ENCODE measurements at regions not wholly inside any gene's neighbourhood (a gene's known extent, or its start where the extent isn't known, plus 50 kb on each side); places are given as distances from the start of the nearest gene placed in this dataset.

DNA sequence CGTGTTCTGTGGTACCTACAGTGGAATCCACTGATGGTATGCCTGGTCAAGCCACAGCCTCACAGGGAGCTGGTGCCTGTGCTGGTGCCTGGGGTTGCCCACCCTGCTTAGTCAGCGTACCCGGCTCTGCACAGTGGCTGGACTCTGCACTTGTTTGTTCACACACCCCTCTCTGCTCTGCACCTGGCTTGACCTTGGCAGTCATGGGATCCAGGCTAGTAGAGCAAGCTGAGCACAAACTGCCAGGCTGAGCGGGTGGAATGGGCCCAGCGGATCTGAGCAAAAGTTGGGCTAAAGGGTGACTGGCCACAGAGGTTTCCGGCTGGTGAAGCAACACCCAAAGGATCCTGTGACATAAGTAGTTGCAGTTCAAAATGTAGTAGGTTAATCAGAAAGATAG is 163.5 kb downstream of the CDH19 start:
- no peaks in the 10 kb centered on the region for H3K27me3 ChIP-seq (ENCODE audit: control insufficient read depth, insufficient read depth, low read length, poor library complexity, severe bottlenecking)
- no peaks in the 10 kb centered on the region for H3K9me3 ChIP-seq (ENCODE audit: control insufficient read depth, low read length)
- no peak overlapping the region for H3K27ac ChIP-seq (ENCODE audit: insufficient read depth, low read depth, low read length, poor library complexity, severe bottlenecking)
- H3K4me1 ChIP-seq (ENCODE audit: control insufficient read depth, insufficient read depth, low read length) = no peaks in the 10 kb centered on the region
- 95 to 96% methylated on average over 6 of the region's 6 CpGs for WGBS, 2 experiments
- H3K4me3 ChIP-seq (ENCODE audit: insufficient read depth, low read depth, low read length) = no peak overlapping the region
- H3K36me3 ChIP-seq (ENCODE audit: control insufficient read depth, insufficient read depth, low read length) = no peaks in the 10 kb centered on the region

DNA sequence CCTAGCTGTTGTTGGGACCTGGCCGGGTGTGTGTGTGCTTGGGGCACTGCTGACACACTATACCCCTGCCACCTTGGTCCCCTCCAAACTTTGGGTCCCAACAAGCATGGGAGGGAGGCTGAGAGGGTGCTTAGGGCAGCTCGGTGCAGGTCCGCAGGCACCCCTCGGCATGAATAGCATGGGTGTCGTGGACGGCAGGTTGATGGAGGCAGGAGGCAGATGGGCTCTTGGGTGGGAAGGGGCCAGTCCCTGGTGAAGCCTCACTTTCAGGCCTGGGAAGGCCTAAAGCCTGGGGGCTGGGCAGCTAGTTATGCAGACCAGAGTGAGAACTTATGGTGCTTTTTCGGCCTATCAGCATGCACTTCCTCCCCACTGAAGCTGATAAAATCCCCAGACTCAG is 164.2 kb downstream of the CDH19 start:
- no peaks in the 10 kb centered on the region for H3K27me3 ChIP-seq (ENCODE audit: control insufficient read depth, insufficient read depth, low read length, poor library complexity, severe bottlenecking)
- H3K36me3 ChIP-seq (ENCODE audit: control insufficient read depth, insufficient read depth, low read length) = no peaks in the 10 kb centered on the region
- no peaks in the 10 kb centered on the region for H3K4me1 ChIP-seq (ENCODE audit: control insufficient read depth, insufficient read depth, low read length)
- no peaks in the 10 kb centered on the region for H3K9me3 ChIP-seq (ENCODE audit: control insufficient read depth, low read length)
- no peak overlapping the region for H3K4me3 ChIP-seq (ENCODE audit: insufficient read depth, low read depth, low read length)
- 94 to 97% methylated on average over 7 of the region's 7 CpGs for WGBS, 2 experiments
- no peak overlapping the region for H3K27ac ChIP-seq (ENCODE audit: insufficient read depth, low read depth, low read length, poor library complexity, severe bottlenecking)

DNA sequence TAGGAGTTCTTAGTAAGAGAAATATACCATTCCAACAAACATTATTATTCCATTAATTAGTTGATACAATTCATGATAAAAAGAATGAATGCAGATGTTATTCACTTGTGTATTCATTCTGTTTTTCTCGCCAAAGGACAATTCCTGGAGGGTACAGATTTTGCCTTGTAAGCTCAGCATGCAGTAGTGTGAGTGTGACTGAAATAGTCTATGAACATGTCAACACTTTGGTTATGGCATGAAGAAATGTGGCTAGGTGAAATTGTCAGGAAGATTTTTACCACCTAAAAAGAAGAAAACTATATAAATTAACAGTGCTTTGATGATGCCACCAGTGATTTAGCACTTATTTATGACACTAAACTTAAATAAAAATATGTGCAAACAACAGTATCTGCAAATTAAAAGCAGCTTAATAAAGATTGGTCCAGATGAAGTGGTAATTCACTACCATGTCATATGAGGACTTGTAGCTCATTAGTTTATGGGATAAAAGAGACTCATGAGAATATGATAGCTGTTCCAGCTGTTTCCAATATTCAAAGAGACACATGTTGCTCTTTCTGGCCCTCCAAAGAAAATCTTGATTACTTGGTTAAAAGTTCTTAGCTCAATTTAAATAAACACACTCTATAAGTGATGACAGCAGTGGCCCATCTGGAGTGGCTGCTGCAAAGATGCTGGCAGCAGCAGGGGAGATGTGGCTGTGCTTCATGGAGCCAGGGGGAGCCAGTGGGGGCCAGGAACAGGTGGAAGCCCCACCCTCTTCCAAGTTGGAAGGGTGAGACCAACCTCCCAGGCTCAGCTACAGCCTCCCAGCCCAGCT is 165.0 kb downstream of the CDH19 start:
- no peak overlapping the region for H3K4me3 ChIP-seq (ENCODE audit: insufficient read depth, low read depth, low read length)
- no peaks in the 10 kb centered on the region for H3K4me1 ChIP-seq (ENCODE audit: control insufficient read depth, insufficient read depth, low read length)
- WGBS, 2 experiments = 95% methylated on average over 1 of the region's 1 CpG
- no peaks in the 10 kb centered on the region for H3K27me3 ChIP-seq (ENCODE audit: control insufficient read depth, insufficient read depth, low read length, poor library complexity, severe bottlenecking)
- no peak overlapping the region for H3K27ac ChIP-seq (ENCODE audit: insufficient read depth, low read depth, low read length, poor library complexity, severe bottlenecking)
- no peaks in the 10 kb centered on the region for H3K9me3 ChIP-seq (ENCODE audit: control insufficient read depth, low read length)
- no peaks in the 10 kb centered on the region for H3K36me3 ChIP-seq (ENCODE audit: control insufficient read depth, insufficient read depth, low read length)

DNA sequence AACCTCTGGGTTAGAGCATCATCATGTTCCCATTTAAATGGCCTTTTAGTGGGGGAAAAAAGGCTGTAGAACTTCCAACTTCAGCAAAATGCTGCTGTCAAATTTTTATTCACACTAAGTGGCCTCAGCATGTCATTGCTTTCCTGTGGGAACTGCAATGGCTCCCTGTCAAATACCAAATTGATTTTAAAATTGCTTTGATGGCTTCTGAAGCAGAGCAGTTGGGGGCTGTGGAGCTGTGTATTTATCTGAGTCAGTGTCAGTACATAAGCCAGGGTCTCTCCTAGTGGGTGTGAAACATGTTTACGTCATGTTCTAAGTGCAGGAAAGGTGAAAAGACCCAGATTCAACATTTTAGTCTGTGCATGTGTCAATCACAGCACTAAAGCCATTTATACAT is 171.3 kb downstream of the CDH19 start:
- Histone ChIP-seq H3K36me3 (ENCODE audit: control insufficient read depth, insufficient read depth, low read length) (no peaks in the 10 kb centered on the region), H3K27ac (ENCODE audit: insufficient read depth, low read depth, low read length, poor library complexity, severe bottlenecking) (no peak overlapping the region)
- WGBS, 2 experiments = 75 to 100% methylated on average over 1 of the region's 1 CpG

DNA sequence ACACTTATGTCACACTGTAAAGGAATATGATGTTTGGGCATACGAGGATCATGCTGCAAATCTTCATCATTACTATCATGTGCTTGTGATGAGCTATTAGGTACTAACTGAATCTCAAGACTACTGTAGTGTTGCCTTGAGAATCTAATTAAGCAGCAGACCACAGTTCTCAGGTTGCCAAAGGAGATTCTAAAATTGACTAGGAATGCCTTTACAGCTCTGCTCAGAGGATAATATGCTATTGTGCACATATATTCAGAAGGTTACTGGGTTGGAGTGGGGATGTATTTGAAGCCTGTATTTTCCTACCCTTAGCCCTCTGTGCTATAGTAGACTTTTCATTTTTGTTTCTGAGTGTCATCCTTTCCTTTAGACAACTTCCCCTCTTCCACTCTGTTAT is 175.1 kb downstream of the CDH19 start:
- Histone ChIP-seq H3K36me3 (ENCODE audit: control insufficient read depth, insufficient read depth, low read length) (no peaks in the 10 kb centered on the region), H3K4me3 (ENCODE audit: insufficient read depth, low read depth, low read length) (no peak overlapping the region), H3K9me3 (ENCODE audit: control insufficient read depth, low read length) (no peaks in the 10 kb centered on the region), H3K27ac (ENCODE audit: insufficient read depth, low read depth, low read length, poor library complexity, severe bottlenecking) (no peak overlapping the region), H3K27me3 (ENCODE audit: control insufficient read depth, insufficient read depth, low read length, poor library complexity, severe bottlenecking) (no peaks in the 10 kb centered on the region), H3K4me1 (ENCODE audit: control insufficient read depth, insufficient read depth, low read length) (no peaks in the 10 kb centered on the region)
- WGBS, 2 experiments = 100% methylated on average over 1 of the region's 1 CpG; no CpG with 5 or more reads in 1 of the 2 experiments

More for the DNA sequence above, 171.3 kb downstream of the CDH19 start:
- H3K4me3 ChIP-seq (ENCODE audit: insufficient read depth, low read depth, low read length) = no peak overlapping the region
- H3K4me1 ChIP-seq (ENCODE audit: control insufficient read depth, insufficient read depth, low read length) = no peaks in the 10 kb centered on the region
- H3K9me3 ChIP-seq (ENCODE audit: control insufficient read depth, low read length) = no peaks in the 10 kb centered on the region
- H3K27me3 ChIP-seq (ENCODE audit: control insufficient read depth, insufficient read depth, low read length, poor library complexity, severe bottlenecking) = no peaks in the 10 kb centered on the region

DNA sequence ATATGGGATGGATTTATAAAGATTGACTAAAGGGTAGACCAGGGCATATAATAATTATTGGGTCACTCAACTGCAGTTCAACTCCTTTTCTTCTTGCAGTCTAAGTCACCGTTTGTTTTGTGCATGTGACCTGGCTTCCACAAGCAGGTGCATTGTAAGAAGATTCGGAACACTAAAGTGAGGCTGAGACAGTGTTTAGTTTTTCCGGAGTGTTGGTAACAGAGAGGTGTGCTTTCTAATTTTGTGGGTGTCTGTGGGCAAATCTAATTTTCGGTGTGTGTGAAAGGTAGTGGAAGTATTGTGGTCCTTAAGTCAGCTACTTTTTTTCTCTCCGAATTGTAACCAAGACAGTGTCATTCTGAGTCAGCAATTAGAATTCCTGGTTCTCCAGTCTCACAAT is 184.5 kb downstream of the CDH19 start:
- 94 to 95% methylated on average over 5 of the region's 5 CpGs for whole genome bisulfite sequencing, 2 experiments
- no peaks in the 10 kb centered on the region for H3K36me3 ChIP-seq (ENCODE audit: control insufficient read depth, insufficient read depth, low read length)
- H3K4me3 ChIP-seq (ENCODE audit: insufficient read depth, low read depth, low read length) = no peak overlapping the region
- H3K27ac ChIP-seq (ENCODE audit: insufficient read depth, low read depth, low read length, poor library complexity, severe bottlenecking) = no peak overlapping the region
- no peaks in the 10 kb centered on the region for H3K9me3 ChIP-seq (ENCODE audit: control insufficient read depth, low read length)
- no peaks in the 10 kb centered on the region for H3K27me3 ChIP-seq (ENCODE audit: control insufficient read depth, insufficient read depth, low read length, poor library complexity, severe bottlenecking)
- H3K4me1 ChIP-seq (ENCODE audit: control insufficient read depth, insufficient read depth, low read length) = no peaks in the 10 kb centered on the region

DNA sequence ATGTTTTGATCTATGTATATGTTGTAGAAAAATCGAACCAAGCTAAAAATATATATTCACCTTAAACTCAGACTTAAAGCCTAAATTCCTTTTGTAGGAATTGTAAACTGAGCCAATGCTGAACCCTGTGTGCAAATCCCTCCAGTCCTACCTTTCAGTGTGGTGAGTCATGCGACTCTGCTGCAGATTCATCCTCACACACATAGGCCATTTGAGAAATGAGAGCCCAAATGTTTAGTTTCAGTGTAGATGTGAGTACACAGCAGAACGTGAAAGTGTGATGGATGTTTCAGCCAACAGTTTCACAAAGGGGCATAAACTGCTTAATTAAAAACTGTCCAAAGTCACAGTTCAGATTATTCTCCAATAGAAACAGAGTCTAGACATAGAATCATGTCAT is 193.2 kb downstream of the CDH19 start:
- no peak overlapping the region for H3K4me3 ChIP-seq (ENCODE audit: insufficient read depth, low read depth, low read length)
- no peak overlapping the region for H3K27ac ChIP-seq (ENCODE audit: insufficient read depth, low read depth, low read length, poor library complexity, severe bottlenecking)
- WGBS, 2 experiments = 90 to 94% methylated on average over 2 of the region's 3 CpGs
- no peaks in the 10 kb centered on the region for H3K27me3 ChIP-seq (ENCODE audit: control insufficient read depth, insufficient read depth, low read length, poor library complexity, severe bottlenecking)
- H3K36me3 ChIP-seq (ENCODE audit: control insufficient read depth, insufficient read depth, low read length) = no peaks in the 10 kb centered on the region
- no peaks in the 10 kb centered on the region for H3K9me3 ChIP-seq (ENCODE audit: control insufficient read depth, low read length)
- no peaks in the 10 kb centered on the region for H3K4me1 ChIP-seq (ENCODE audit: control insufficient read depth, insufficient read depth, low read length)

DNA sequence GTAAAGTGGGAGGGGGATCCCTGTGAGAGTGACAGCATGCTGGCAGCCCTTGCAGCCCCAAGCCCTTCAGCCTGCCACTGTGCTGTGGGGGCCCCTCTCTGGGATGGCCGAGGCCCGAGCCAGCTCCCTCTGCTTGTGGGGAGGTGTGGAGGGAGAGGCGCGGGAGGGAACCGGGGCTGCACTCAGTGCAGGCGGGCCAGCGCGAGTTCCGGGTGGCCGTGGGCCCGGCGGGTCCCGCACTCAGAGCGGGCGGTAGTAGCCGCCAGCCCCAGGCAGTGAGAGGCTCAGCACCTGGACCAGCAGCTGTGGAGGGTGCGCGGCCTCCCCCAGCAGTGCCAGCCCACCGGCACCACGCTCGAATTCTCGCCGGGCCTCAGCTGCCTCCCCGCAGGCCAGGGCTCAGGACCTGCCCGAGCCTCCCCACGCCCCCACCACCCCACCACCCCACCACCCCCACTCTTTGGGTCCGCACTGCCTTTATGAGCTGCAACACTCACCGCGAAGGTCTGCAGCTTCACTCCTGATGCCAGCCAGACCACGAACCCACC is 208.1 kb downstream of the CDH19 start:
- H3K27ac ChIP-seq (ENCODE audit: insufficient read depth, low read depth, low read length, poor library complexity, severe bottlenecking) = no peak overlapping the region
- H3K4me3 ChIP-seq (ENCODE audit: insufficient read depth, low read depth, low read length) = no peak overlapping the region
- WGBS, 2 experiments = 97 to 98% methylated on average over 26 to 29 of the region's 30 CpGs
- no peaks in the 10 kb centered on the region for H3K9me3 ChIP-seq (ENCODE audit: control insufficient read depth, low read length)
- H3K27me3 ChIP-seq (ENCODE audit: control insufficient read depth, insufficient read depth, low read length, poor library complexity, severe bottlenecking) = no peaks in the 10 kb centered on the region
- no peaks in the 10 kb centered on the region for H3K4me1 ChIP-seq (ENCODE audit: control insufficient read depth, insufficient read depth, low read length)
- no peaks in the 10 kb centered on the region for H3K36me3 ChIP-seq (ENCODE audit: control insufficient read depth, insufficient read depth, low read length)

DNA sequence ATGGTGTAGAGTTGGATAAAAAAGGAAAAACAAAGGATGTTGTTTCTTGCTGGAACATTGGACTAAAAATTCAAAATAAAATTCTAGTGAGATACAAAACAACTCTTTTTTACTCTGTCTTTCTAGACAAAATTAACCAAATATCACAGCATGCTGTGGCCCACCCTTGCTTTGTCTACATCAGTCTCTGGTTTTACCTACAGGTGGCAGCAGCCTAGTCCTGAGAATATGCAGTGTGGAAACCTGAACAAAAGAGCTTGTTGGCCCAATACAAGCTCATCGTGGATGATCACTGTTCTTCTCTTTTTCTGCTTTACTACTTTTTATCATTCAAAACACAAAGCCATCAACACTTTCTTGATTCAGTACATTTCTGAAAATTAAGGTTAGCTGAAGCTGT is 210.4 kb downstream of the CDH19 start:
- 88 to 91% methylated on average over 1 of the region's 1 CpG for WGBS, 2 experiments
- H3K36me3 ChIP-seq (ENCODE audit: control insufficient read depth, insufficient read depth, low read length) = no peaks in the 10 kb centered on the region
- H3K4me3 ChIP-seq (ENCODE audit: insufficient read depth, low read depth, low read length) = no peak overlapping the region
- H3K9me3 ChIP-seq (ENCODE audit: control insufficient read depth, low read length) = no peaks in the 10 kb centered on the region
- H3K27ac ChIP-seq (ENCODE audit: insufficient read depth, low read depth, low read length, poor library complexity, severe bottlenecking) = no peak overlapping the region
- no peaks in the 10 kb centered on the region for H3K4me1 ChIP-seq (ENCODE audit: control insufficient read depth, insufficient read depth, low read length)
- no peaks in the 10 kb centered on the region for H3K27me3 ChIP-seq (ENCODE audit: control insufficient read depth, insufficient read depth, low read length, poor library complexity, severe bottlenecking)

DNA sequence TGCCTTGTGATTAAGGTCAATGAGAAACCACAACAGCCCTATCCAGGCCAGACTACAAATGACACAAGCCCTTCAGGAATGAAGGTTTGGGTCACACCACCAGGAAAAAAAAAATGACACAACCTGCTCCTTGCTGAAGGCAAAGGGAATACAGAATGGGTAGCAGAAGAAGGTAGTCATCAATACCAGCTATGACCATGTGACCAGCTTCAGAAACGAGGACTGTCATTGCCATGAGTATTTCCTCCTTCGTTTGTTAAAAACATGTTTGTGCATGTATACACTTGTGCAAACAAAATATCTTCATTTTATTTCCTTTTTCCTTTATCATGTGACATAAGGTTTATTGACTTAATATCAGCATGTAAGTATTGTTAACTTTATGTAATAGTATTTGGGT is 226.6 kb downstream of the CDH19 start:
- WGBS, 2 experiments = 88 to 96% methylated on average over 2 of the region's 2 CpGs
- Histone ChIP-seq H3K9me3 (ENCODE audit: control insufficient read depth, low read length) (no peaks in the 10 kb centered on the region), H3K36me3 (ENCODE audit: control insufficient read depth, insufficient read depth, low read length) (no peaks in the 10 kb centered on the region), H3K4me3 (ENCODE audit: insufficient read depth, low read depth, low read length) (no peak overlapping the region), H3K27ac (ENCODE audit: insufficient read depth, low read depth, low read length, poor library complexity, severe bottlenecking) (no peak overlapping the region), H3K27me3 (ENCODE audit: control insufficient read depth, insufficient read depth, low read length, poor library complexity, severe bottlenecking) (no peaks in the 10 kb centered on the region), H3K4me1 (ENCODE audit: control insufficient read depth, insufficient read depth, low read length) (no peaks in the 10 kb centered on the region)

Data from ectodermal cell (in vitro differentiated cells).